GM20431 (cell line): ENCODE measurements at regions not wholly inside any gene's neighbourhood (a gene's known extent, or its start where the extent isn't known, plus 50 kb on each side); places are given as distances from the start of the nearest gene placed in this dataset.

ENCODE experiments used
- in situ Hi-C: fragments of 300-500 bp; cut with MseI, MboI; formaldehyde crosslinking; loops from one replicate; pipeline ENCODE4 v1.15.0; 2020; ENCODE audit warnings: low sequenced_read_pairs; ENCODE audit not compliant: unreplicated experiment

DNA sequence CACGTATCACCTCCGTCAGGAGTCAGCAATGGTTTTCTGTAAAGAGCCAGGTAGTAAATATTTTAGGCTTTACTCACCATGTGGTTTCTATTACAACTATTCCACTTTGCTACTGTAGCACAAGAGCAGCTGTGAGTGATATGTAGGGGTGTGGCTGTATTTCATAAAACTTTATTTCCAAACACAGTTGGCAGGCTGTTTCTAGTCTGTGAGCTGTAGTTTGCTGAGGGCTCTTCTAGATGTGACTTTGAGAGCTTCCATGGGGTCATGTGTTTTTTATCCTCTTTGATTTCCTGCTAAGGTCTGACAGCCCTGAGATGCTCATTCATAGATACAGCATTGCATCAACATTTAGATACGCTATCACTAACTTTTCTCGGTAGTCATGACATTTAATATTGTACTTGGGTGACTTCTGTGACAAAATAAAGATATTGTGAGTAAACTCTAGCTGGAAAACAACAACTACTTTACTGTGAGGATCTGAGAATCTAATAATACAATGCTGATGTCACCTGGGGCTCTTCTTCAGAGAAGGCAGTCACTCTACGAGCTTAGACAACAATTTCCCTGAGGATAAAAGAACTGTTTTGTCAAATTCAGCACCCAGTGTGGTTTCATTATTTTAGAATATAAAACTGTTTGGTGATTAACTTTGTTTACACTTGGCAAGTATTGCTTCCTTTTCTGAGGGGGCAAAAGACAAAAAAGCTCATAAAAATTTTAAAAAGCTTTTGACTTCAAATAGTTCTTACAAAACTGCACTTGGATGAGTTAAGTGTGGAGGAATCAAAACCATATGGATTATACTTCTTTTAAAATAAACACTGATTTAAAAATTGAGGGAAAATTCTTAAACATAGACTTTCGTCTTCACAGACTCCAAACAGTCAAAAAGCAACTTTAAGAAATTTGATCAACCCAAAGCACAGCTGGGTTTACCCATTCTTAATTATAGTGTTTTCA is 231.2 kb upstream of the DCN start:
- in situ Hi-C loops = no loop called here

DNA sequence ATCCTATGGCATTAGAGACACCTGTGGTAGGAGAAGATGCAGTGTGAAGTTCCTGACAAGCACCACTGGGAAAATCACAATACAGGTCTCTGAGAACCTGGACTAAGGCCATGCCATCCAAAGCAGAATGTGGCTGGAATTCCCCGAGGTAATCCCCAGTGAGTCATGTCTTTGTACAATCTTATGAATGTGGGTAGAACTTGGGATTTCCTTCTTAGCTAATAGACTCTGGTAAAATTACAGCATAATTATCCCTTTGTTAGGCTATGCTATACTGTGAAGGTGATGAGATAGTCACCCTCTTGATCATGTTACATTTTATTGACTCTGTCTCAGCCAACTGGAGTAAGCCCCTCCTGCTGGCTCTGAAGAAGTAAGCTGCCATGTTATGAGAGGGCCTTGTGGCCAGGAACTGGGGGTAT is 224.3 kb upstream of the DCN start:
- in situ Hi-C loops = no loop called here

DNA sequence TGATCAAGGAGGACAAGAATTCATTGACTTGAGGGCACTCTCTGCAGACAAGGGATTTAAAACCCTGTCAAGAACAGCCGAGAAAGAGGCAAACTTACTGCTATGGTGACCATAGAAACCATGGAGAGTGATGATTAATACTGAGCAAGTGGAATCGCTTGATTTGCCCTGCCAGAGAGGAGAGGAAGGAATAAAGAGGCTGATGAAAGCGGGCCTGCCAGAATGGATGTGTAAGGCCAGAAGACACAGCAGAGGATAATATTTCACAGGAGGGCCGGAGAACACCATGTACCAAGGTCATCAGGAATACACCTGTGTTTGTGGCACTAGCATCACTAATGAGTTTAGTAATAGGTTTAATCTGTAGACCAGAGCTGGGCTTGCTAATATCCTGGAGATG is 221.8 kb upstream of the DCN start:
- in situ Hi-C loops = no loop called here

DNA sequence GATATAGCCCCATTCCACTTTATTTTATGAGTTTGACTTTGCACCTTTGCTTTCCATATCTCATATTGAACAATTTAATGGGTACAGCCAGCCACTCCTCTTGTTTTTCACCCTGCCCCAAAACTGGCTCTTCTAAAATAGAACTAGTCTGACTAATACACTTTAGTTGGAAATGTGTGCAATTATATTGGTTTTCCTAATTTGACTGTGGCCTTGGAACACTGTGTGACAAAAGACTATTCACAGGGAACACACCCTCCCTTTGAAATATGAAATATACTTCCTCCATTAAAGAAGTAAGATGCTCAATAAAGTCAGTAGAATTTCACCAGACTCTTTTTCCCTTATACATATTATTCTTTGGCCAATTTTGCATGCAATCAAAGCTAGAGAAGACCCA is 218.6 kb upstream of the DCN start:
- in situ Hi-C loops = no loop called here

DNA sequence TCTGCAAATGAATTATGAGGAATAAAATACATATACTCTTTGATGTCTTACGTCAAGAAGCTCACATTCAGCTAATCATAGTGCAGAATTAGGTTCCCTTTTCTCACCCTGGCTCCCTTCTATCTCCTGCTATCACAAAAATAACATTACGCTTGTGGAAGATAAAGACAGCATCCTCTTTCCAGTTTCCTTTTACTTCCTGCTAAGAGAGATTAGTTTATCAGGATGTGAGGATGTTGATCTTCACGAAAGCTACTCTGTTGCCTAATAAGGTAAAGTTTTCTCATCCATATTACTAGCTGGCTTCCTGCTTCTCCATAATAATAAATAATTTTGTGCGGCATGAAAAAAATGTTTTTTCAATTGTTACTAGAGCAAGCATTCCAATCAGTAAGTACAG is 217.7 kb upstream of the DCN start:
- in situ Hi-C loops = no loop called here

DNA sequence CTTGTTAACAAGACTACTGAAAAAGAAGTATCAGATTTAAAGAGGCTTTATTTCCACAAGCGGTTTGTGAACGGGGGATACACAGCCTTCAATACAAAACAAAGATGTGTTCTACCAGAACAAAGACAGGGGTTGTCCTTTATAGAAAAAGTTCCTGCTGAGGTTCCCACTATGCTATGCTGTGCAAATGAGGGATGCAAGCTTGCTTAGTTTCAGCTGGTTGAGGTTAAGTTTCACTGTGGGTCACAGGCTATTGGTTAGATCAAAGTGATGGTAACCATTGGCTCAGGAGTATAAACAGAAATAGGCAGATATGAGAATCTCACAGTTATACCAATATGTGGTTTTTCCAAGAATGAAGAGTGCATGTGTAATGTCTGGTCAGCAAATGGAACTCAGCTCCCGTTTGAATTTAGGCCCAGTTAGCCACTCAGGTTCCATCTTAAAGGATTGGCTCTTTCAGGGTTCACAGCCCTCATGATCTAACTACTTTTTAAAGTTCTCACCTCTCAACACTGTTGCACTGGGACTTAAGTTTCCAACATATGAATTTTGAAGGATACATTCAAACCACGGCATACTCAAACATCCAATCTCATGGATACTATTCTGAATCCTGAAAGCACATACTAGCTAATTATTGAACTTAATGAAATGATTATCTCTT is 215.4 kb upstream of the DCN start:
- in situ Hi-C loops = loop anchor here (25.0 kb wide), 1 partner anchor 1239 kb away; no protein-coding TSS in a partner anchor

DNA sequence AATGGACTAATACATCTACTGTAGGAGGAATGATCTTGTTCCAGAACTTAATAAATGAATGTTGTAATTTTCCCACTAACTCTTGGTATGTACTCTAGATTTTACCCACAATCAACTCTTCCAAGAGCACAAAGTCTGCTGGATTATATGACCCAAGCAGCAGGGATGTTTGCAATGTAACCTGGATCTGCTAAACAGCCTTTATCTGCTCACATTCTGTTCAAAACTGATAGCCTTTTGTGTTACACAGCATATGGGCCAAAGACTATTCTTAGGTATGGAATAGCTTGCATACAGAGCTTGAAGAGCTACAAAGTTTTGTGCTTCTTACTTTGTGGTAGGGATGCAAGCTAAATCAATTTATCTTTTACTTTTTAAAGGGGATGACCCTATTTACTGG is 213.7 kb upstream of the DCN start:
- in situ Hi-C loops = loop anchor here (25.0 kb wide), 1 partner anchor 1241 kb away; no protein-coding TSS in a partner anchor

DNA sequence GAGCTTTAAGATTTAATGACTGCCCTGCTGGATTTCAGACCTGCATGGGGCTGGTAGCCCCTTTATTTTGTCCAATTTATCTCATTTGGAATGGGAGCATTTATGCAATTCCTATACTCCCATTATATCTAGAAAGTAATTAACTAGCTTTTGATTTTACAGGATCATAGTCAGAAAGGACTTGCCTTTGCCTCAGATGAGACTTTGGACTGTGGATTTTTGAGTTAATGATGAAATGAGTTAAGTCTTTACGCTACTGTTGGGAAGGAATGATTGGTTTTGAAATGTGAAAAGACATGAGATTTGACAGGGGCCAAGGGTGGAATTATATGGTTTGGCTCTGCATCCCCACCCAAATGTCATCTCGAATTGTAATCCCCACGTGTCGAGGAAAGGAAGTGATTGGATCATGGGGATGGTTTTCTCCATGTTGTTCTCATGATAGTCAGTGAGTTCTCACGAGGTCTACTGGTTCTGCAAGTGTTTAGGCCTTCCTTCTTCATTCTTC is 213.1 kb upstream of the DCN start:
- in situ Hi-C loops = loop anchor here (25.0 kb wide), 1 partner anchor 1242 kb away; no protein-coding TSS in a partner anchor

DNA sequence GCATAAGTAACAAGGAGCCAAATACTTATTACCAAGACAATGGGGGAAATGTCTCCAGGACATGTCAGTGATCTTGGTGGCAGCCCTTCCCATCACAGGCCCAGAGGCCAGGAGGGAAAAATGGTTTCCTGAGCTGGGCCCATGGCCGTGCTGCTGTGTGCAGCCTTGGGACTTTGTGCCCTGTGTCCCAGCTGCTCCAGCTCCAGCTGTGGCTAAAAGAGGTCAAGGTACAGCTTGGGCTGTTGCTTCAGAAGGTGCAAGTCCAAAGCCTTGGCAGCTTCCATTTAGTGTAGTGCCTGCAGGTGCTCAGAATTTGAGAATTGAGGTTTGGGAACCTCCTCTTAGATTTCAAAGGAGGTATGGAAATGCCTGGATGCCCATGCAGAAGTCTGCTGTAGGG is 212.3 kb upstream of the DCN start:
- in situ Hi-C loops = loop anchor here (25.0 kb wide), 1 partner anchor 1242 kb away; no protein-coding TSS in a partner anchor

DNA sequence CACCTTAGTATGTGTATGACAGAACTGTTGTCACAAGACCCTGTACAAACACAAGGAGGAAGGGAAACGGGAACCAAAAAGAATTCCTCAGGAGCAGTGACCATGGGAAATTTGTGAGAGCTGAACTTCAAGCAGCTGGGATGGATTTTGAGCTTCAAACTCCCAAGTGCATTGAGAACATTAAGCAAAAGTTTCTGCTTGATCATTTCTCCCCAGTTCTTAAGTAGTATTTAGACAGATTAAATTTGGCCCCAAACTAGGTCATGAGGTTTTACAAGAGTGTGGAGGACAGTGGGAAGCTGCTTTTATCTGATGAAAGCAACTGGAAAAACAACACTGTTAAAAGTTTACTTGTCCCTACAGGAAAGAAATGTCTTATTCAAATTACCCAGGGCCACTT is 206.0 kb upstream of the DCN start:
- in situ Hi-C loops = loop anchor here (25.0 kb wide), 1 partner anchor 1249 kb away; no protein-coding TSS in a partner anchor

DNA sequence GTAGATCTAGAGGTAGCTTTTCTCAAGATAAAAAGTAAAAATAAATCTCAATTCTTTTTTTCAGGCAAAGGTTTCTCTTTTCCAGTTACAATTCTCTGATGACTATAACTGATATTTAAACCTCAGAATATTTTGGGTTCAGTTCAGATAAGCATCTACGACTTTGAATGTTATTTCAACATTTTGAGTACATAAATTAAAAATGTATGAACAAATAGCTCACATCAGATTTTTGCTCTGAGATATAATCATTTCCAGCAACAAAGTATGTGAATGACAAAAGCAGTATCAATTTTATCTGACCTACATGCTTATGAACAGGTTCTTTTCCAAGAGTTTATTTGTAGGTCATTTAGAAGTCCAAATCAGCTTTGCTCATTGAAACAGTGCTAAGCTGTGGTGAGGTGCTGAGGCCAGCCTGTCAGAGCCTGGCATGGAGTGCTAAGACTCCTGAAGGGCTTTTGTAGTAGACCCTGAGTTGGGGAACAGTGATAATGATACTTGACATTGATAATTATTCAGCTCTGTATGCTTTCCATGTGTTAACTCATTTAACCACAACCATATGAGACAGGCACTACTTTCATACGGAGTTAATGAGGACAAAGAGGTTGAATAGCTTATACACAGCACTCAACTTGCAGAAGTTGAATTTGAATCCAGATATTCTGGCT is 205.0 kb upstream of the DCN start:
- in situ Hi-C loops = loop anchor here (25.0 kb wide), 1 partner anchor 1250 kb away; no protein-coding TSS in a partner anchor

DNA sequence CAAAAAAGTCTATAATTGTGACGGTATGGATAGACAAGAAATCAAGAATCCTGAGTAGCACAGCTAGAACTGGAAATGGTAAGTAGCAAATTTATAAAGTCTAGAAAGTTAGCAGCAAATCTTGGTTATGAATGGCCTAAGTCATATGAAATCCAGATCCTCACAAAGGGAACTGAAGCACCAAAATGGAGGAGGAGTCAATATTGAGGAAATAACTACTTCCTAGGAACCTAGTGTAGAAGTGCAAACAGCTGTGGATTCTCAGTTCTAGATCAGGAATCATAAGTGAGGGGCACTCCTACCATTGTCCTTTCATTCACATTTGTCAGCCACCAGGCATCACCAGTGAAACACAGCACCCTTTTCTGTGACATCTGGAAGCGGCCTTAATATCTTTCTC is 202.2 kb upstream of the DCN start:
- in situ Hi-C loops = loop anchor here (25.0 kb wide), 1 partner anchor 1252 kb away; no protein-coding TSS in a partner anchor

DNA sequence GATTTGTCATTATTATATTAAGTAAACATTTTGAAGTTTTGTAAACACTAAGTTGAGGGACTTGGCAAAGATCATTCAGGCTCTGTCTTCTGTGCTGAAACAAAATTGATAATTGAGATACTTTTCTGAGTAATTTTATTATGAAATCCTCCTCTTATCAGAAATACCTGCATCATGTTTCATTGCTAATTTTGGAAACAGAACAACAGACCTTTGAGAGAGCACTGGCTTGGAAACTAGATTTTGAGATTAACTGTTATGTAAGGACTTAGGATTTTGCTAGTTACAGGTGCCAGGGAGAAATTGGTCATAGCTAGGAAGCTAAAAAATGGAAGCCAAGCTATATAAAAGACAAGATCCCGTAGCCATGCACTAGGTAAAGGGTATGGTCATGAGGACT is 201.7 kb upstream of the DCN start:
- in situ Hi-C loops = loop anchor here (25.0 kb wide), 1 partner anchor 1253 kb away; no protein-coding TSS in a partner anchor

DNA sequence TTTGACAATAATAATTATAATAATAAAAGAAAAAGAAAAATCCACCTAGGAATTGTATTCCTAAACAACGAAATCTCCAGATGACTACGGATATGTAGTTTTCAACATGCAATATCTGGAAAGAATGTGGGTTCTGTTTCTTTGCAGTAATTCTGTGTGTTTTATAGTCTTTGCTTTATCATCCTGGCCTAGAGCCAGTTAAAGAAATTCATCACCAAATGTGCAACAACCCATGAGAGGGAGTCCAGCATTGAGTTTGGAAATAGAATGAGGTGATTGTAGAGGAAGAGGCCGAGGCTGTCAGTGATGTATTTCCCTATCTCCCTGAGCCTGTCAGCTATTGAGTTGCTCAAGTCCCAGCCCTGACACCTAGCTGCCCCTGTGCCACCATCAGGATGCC is 200.5 kb upstream of the DCN start:
- in situ Hi-C loops = loop anchor here (25.0 kb wide), 1 partner anchor 1254 kb away; no protein-coding TSS in a partner anchor

DNA sequence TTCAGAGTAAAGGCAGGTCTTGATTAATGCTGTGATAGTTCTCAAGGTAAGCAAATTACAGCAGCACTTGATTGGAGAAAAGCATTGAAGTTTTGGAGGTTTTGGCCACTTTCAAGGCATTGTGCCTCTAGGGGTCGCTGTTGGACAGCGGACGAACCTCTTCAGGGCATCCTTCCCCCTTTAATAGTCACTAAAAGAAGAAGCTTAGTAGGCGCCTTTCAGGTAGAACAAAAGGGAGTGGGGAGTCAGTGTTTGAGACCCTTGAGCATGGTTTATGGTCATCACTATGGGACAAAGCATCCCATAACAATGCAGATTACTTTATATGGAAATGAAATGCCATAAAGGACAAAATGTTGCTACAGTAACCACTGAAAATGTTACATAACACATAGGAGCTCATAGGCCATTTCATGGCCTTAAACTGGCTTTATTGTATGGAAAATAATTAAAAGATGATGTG is 199.5 kb upstream of the DCN start:
- in situ Hi-C loops = loop anchor here (25.0 kb wide), 1 partner anchor 1255 kb away; no protein-coding TSS in a partner anchor

DNA sequence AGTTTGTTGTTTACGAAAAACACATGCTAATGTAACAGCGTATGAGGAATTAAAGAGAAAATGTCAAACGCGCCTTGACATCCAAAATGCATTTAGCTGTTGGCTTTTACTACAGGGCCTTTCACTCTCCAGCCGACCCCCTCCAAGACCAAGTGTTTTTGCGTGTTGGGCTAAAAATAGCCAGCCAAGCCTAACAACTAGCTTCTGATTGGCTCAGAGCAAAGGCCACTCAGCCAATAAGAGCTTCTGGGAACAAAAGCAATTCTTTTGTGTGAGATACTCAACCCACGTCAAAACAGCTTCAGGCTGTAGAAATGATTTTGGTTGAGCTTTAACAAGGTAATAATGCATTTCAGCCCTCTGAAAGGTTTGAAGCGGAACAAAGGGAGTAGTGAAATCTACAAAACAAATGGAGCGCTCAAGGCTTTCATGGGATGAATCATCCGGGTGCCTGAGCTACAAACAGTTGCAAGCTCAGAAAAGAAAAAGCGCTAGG is 198.7 kb upstream of the DCN start:
- in situ Hi-C loops = loop anchor here (25.0 kb wide), 1 partner anchor 1256 kb away; no protein-coding TSS in a partner anchor

DNA sequence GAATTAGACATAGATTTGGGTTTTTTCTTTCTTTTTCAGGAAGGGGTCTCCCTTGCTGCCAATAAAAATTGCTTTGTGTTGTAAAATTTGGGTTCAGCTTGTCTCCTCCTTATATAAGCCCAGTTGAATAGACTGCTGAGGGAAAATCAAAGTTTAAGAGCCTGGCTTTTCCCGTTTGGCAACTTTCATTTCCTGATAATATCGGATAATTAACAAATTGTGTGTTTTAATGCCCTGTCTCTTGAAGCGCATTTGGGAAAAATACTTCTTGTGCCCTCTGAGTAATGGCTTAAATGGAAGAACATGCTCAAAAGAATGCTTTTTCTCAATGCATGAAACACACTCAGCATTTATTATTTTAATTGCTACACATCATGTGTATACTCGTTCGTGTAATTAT is 198.0 kb upstream of the DCN start:
- in situ Hi-C loops = loop anchor here (25.0 kb wide), 1 partner anchor 1257 kb away; no protein-coding TSS in a partner anchor

DNA sequence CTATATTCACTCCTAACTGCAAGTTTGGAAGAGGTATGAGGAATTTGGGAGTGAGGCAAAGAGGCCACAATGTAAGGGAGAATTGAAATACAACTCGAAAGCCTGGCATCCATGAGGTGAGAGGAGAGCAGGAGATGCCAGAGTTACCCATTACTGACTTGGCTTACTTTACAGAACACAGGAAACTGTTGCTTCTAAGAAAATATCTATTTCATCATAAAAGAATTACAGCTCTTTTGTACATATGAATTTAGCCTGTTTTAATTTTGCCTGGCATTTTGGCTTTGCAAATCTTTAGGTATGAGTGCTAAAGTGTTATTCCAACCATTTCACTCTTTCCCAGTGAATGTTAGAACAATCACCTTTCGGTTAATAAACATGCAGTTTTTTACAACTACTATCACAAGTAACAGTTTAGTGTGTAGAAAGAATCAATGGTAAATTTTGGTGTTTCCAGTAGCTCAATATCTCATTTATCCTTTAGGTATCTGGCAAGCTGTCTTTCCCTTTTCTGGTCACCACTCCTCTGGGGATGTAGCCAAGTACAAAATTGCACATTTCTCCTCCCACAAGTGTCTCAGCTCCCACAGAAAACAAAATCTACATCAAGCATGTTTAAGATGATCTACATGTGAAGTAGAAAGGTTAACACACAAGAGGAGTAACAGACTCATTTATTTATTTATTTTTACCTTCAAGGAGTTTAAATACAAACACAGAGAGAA is 196.6 kb upstream of the DCN start:
- in situ Hi-C loops = loop anchor here (25.0 kb wide), 1 partner anchor 1258 kb away; no protein-coding TSS in a partner anchor

DNA sequence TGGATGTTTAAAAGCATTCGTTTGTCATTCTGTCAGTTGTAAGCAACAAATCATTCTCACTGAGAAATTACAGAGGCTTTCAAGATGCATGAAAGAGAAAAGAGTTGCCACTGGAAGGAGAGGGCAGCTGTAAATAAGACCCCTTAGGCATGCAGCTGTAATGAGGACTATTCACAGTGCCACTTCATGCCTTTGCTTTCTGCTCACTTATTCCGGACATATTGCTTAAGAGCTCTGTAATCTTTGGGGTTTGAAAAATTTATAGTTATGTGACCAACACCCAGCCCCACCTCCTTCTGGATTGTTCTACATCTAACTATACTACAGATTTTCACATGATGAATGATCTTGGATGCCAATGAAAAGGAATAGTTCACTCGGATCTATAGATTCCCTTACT is 194.8 kb upstream of the DCN start:
- in situ Hi-C loops = loop anchor here (25.0 kb wide), 1 partner anchor 1260 kb away; no protein-coding TSS in a partner anchor
